ENCODE measurements at regions not wholly inside any gene's neighbourhood (a gene's known extent, or its start where the extent isn't known, plus 50 kb on each side); places are given as distances from the start of the nearest gene placed in this dataset.

GRCh38 chr1:98340511-98340910 lies 321.0 kb upstream of the SNX7 start (continued):
- TF ChIP-seq PRDM2 (tag by site-specific recombination; IDR thresholded peaks at IDR 0.05; ENCODE audit: borderline replicate concordance) = no peak
- TF ChIP-seq HOXC10 (CRISPR knock-in tag; IDR thresholded peaks at IDR 0.05) = no peak
- no peak for TF ChIP-seq ZNF146 (tag by site-specific recombination; IDR thresholded peaks at IDR 0.05)
- TF ChIP-seq, protein P1, sequence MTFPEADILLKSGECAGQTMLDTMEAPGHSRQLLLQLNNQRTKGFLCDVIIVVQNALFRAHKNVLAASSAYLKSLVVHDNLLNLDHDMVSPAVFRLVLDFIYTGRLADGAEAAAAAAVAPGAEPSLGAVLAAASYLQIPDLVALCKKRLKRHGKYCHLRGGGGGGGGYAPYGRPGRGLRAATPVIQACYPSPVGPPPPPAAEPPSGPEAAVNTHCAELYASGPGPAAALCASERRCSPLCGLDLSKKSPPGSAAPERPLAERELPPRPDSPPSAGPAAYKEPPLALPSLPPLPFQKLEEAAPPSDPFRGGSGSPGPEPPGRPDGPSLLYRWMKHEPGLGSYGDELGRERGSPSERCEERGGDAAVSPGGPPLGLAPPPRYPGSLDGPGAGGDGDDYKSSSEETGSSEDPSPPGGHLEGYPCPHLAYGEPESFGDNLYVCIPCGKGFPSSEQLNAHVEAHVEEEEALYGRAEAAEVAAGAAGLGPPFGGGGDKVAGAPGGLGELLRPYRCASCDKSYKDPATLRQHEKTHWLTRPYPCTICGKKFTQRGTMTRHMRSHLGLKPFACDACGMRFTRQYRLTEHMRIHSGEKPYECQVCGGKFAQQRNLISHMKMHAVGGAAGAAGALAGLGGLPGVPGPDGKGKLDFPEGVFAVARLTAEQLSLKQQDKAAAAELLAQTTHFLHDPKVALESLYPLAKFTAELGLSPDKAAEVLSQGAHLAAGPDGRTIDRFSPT (tag by site-specific recombination; IDR thresholded peaks at IDR 0.05) = no peak
- TF ChIP-seq KLF10 (tag by site-specific recombination; IDR thresholded peaks at IDR 0.05) = no peak
- TF ChIP-seq ZSCAN30 (tag by site-specific recombination; IDR thresholded peaks at IDR 0.05) = no peak
- TF ChIP-seq ZNF266 (tag by site-specific recombination; IDR thresholded peaks at IDR 0.05; ENCODE audit: low read depth) = no peak

GRCh38 chr1:98336472-98337083 lies 324.9 kb upstream of the SNX7 start:
- TF ChIP-seq GFI1B (tag by site-specific recombination; IDR thresholded peaks at IDR 0.05) (no peak), ZBTB7A (tag by site-specific recombination; IDR thresholded peaks at IDR 0.05; ENCODE audit: low read depth) (no peak)
- CTCF ChIA-PET = interaction anchor here (0.7 to 1.0 kb wide), 2 partner anchors 131 to 404 kb away, joined by 3 to 4 read pairs; no protein-coding TSS in a partner anchor
- POLR2A ChIA-PET = no interaction called here
- H3K27ac ChIP-seq (ENCODE audit: extremely low read depth, low read depth, low read length) = no peak overlapping the region
- H3K4me3 ChIP-seq (ENCODE audit: low read depth, low read length) = no peak overlapping the region
- H3K4me1 ChIP-seq (ENCODE audit: control insufficient read depth, insufficient read depth, low read length) = no peaks in the 10 kb centered on the region
- no peaks in the 10 kb centered on the region for H3K36me3 ChIP-seq (ENCODE audit: control insufficient read depth in 2 of 2, insufficient read depth in 1 of 2, low read length in 2 of 2)
- no peaks in the 10 kb centered on the region for H3K9me3 ChIP-seq (ENCODE audit: control insufficient read depth, insufficient read depth, low read depth, low read length)

GRCh38 chr1:98333936-98334335 lies 327.6 kb upstream of the SNX7 start:
- CTCF ChIA-PET = no interaction called here
- H3K4me3 ChIP-seq (ENCODE audit: low read depth, low read length) = no peak overlapping the region
- TF ChIP-seq ZFP3 (tag by site-specific recombination; IDR thresholded peaks at IDR 0.05; ENCODE audit: low read depth) (no peak), IKZF3 (tag by site-specific recombination; IDR thresholded peaks at IDR 0.05) (no peak), ZSCAN5A (tag by site-specific recombination; IDR thresholded peaks at IDR 0.05) (no peak), TRIM28 (IDR thresholded peaks at IDR 0.05; ENCODE audit: borderline replicate concordance, low read length) (no peak), ZNF610 (tag by site-specific recombination; IDR thresholded peaks at IDR 0.05; ENCODE audit: borderline replicate concordance) (no peak), GLIS1 (tag by site-specific recombination; IDR thresholded peaks at IDR 0.05) (no peak), ZNF211 (tag by site-specific recombination; IDR thresholded peaks at IDR 0.05; ENCODE audit: low read depth) (no peak), KLF10 (tag by site-specific recombination; IDR thresholded peaks at IDR 0.05) (no peak), ZNF629 (tag by site-specific recombination; IDR thresholded peaks at IDR 0.05) (no peak), ZNF560 (tag by site-specific recombination; IDR thresholded peaks at IDR 0.05; ENCODE audit: borderline replicate concordance) (no peak)
- TF ChIP-seq, protein P2, sequence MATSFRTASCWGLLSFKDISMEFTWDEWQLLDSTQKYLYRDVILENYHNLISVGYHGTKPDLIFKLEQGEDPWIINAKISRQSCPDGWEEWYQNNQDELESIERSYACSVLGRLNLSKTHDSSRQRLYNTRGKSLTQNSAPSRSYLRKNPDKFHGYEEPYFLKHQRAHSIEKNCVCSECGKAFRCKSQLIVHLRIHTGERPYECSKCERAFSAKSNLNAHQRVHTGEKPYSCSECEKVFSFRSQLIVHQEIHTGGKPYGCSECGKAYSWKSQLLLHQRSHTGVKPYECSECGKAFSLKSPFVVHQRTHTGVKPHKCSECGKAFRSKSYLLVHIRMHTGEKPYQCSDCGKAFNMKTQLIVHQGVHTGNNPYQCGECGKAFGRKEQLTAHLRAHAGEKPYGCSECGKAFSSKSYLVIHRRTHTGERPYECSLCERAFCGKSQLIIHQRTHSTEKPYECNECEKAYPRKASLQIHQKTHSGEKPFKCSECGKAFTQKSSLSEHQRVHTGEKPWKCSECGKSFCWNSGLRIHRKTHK (tag by site-specific recombination; IDR thresholded peaks at IDR 0.05) = no peak
- no peaks in the 10 kb centered on the region for H3K4me1 ChIP-seq (ENCODE audit: control insufficient read depth, insufficient read depth, low read length)
- POLR2A ChIA-PET = no interaction called here
- no peak overlapping the region for H3K27ac ChIP-seq (ENCODE audit: extremely low read depth, low read depth, low read length)
- no peaks in the 10 kb centered on the region for H3K36me3 ChIP-seq (ENCODE audit: control insufficient read depth in 2 of 2, insufficient read depth in 1 of 2, low read length in 2 of 2)
- H3K9me3 ChIP-seq (ENCODE audit: control insufficient read depth, insufficient read depth, low read depth, low read length) = no peaks in the 10 kb centered on the region
